Choroid plexus epithelial cell (primary cell): ENCODE measurements at regions not wholly inside any gene's neighbourhood (a gene's known extent, or its start where the extent isn't known, plus 50 kb on each side); places are given as distances from the start of the nearest gene placed in this dataset.

Source experiments
- DNase-seq: peaks from one replicate; pipeline ENCODE4 v3.0.0-alpha.2; 2010; ENCODE audit warnings: low read depth
- H3K4me3 ChIP-seq: 2 replicates; pipeline ENCODE4 v1.5.1; 2011; ENCODE audit warnings: low read depth, mild to moderate bottlenecking, control low read depth, low read length, moderate library complexity
- CTCF ChIP-seq: conservative IDR thresholded peaks from 2 replicates; pipeline ENCODE4 v1.5.1; 2011; ENCODE audit warnings: low read depth, mild to moderate bottlenecking, control low read depth, inconsistent platforms, low read length, moderate library complexity

DNA sequence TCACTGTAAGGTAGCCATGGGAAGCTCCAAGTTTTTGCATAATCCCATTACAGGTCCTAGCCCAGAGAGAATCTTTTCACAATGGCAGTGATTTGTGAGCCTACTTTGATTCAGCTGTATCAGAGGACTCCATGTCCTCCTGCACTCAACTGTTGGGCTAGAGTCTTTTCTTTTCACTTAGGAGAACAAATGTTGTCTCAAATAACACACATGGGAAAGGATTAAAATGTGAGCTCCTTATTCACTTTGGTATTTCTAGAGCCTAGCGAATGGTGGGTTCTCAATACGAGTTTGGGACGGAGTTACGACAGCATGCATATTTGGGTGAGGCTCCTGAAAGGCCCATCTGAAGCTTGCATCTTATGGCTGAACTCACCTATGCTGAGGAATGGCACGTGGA is 183.5 kb upstream of the STEAP4 start:
- no peak for TF ChIP-seq CTCF
- H3K4me3 ChIP-seq, result no peak overlapping the region
- no peak for DNase-seq

GRCh38 chr7:88485821-88486220 is 179.1 kb upstream of the STEAP4 start:
- no peak for DNase-seq
- no peak overlapping the region for H3K4me3 ChIP-seq
- no peak for TF ChIP-seq CTCF

DNA sequence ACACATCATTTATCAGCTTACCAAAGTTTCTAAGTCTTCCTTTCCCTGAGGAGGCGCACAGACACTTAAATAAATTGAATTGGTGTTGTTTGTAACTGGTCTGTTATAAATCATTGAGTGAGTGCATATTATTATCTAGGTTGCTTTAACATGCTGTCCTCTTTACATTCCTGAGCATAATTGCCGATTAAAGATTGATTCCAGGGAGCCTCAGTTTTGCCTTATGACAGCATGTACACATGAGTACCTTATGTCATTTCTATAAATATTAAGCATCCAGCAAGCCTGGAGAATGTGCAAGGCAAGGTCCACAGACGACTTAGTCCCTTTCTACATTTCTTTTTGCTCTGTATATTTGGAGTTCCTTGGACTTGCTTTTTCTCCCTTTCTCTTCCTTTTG is 177.9 kb upstream of the STEAP4 start:
- no peak for DNase-seq
- no peak overlapping the region for H3K4me3 ChIP-seq
- TF ChIP-seq CTCF, result no peak

GRCh38 chr7:88480896-88481295 is 174.2 kb upstream of the STEAP4 start:
- peak; percentile 0 for DNase-seq
- H3K4me3 ChIP-seq, result no peak overlapping the region
- no peak for TF ChIP-seq CTCF

- TF ChIP-seq CTCF, result no peak
- DNase-seq, result no peak
- no peak overlapping the region for H3K4me3 ChIP-seq
Measured at GRCh38 chr7:88480271-88480670, 173.6 kb upstream of the STEAP4 start.

GRCh38 chr7:88477976-88478375 is 171.3 kb upstream of the STEAP4 start:
- TF ChIP-seq CTCF, result no peak
- no peak for DNase-seq
- no peak overlapping the region for H3K4me3 ChIP-seq

GRCh38 chr7:88465600-88465999 is 158.9 kb upstream of the STEAP4 start:
- no peak for DNase-seq
- H3K4me3 ChIP-seq, result no peak overlapping the region
- TF ChIP-seq CTCF, result no peak
